Keratinocyte (primary cell): ENCODE measurements at regions not wholly inside any gene's neighbourhood (a gene's known extent, or its start where the extent isn't known, plus 50 kb on each side); places are given as distances from the start of the nearest gene placed in this dataset.

Source experiments
- DNase-seq: peaks from one replicate; pipeline ENCODE4 v3.0.0-alpha.2; 2011; ENCODE audit warnings: low read depth, missing footprints, low spot score
- FAIRE-seq: peaks from 2 replicates; lab custom pipeline; 2011; peaks lifted over from hg19 to GRCh38; lab: Jason Lieb, UNC
- H2AFZ ChIP-seq: 2 replicates; pipeline ENCODE4 v1.6.0; 2012; ENCODE audit warnings: low read length, control low read depth, inconsistent platforms; ENCODE audit not compliant: control insufficient read depth
- H3K27ac ChIP-seq: 2 replicates; pipeline ENCODE4 v1.5.1; 2011; ENCODE audit warnings: low read length; ENCODE audit not compliant: control insufficient read depth, insufficient read depth
- H3K27me3 ChIP-seq: 3 replicates; pipeline ENCODE4 v1.6.0; 2011; ENCODE audit warnings: low read length; ENCODE audit not compliant: control insufficient read depth, insufficient read depth; ENCODE audit errors: extremely low read depth
- H3K36me3 ChIP-seq, 2 experiments: 2 replicates in 1 of 2; 3 replicates in 1 of 2; pipeline ENCODE4 v1.5.1; 2011; ENCODE audit warnings: low read length in 2 of 2, mild to moderate bottlenecking in 1 of 2; ENCODE audit not compliant: control insufficient read depth in 2 of 2, insufficient read depth in 2 of 2; ENCODE audit errors: extremely low read depth in 1 of 2
- H3K4me1 ChIP-seq: 3 replicates; pipeline ENCODE4 v1.5.1; 2011; ENCODE audit warnings: low read length; ENCODE audit not compliant: control insufficient read depth, insufficient read depth; ENCODE audit errors: extremely low read depth
- H3K4me2 ChIP-seq: 3 replicates; pipeline ENCODE4 v1.6.0; 2011; ENCODE audit warnings: low read depth, low read length; ENCODE audit not compliant: control insufficient read depth, insufficient read depth; ENCODE audit errors: extremely low read depth
- H3K4me3 ChIP-seq, 3 experiments: fragments of 200-600 bp in 1 of 3; sonication (generic) in 1 of 3; 2 replicates in 2 of 3; 3 replicates in 1 of 3; pipeline ENCODE4 v1.5.1; 2011 to 2016; ENCODE audit warnings: low read length in 3 of 3, mild to moderate bottlenecking in 3 of 3, control low read depth in 2 of 3, inconsistent platforms in 1 of 3, low read depth in 1 of 3, mixed read lengths in 1 of 3, mixed run types in 1 of 3, moderate library complexity in 1 of 3; ENCODE audit not compliant: control insufficient read depth in 2 of 3, insufficient read depth in 2 of 3; ENCODE audit errors: extremely low read depth in 1 of 3
- H3K79me2 ChIP-seq: 2 replicates; pipeline ENCODE4 v1.6.0; 2012; ENCODE audit warnings: low read length; ENCODE audit not compliant: control insufficient read depth, insufficient read depth
- H3K9ac ChIP-seq: 3 replicates; pipeline ENCODE4 v1.6.0; 2011; ENCODE audit warnings: low read length; ENCODE audit not compliant: control insufficient read depth, insufficient read depth; ENCODE audit errors: extremely low read depth
- H3K9me1 ChIP-seq: 3 replicates; pipeline ENCODE4 v1.6.0; 2011; ENCODE audit warnings: low read length; ENCODE audit not compliant: control insufficient read depth, insufficient read depth; ENCODE audit errors: extremely low read depth
- H3K9me3 ChIP-seq: 2 replicates; pipeline ENCODE4 v1.5.1; 2012; ENCODE audit warnings: low read depth, low read length; ENCODE audit not compliant: control insufficient read depth
- H4K20me1 ChIP-seq: 3 replicates; pipeline ENCODE4 v1.6.0; 2011; ENCODE audit warnings: low read length; ENCODE audit not compliant: control insufficient read depth, insufficient read depth; ENCODE audit errors: extremely low read depth
- EZH2 ChIP-seq: IDR thresholded peaks from one replicate; pipeline ENCODE4 v1.6.1; 2012; ENCODE audit warnings: inconsistent platforms, mild to moderate bottlenecking, low read length, moderate library complexity
- dilution Hi-C: fragments of 300-500 bp; cut with MboI; formaldehyde crosslinking; loops from one replicate; pipeline ENCODE4 v1.7.0; 2020; ENCODE audit warnings: low sequenced_read_pairs; ENCODE audit not compliant: extremely low pct_ligation_motif_present
- TF ChIP-seq, protein P1 (sequence below), 3 experiments: IDR thresholded peaks in 1 of 3; conservative IDR thresholded peaks in 1 of 3; optimal IDR thresholded peaks in 1 of 3; 2 replicates in 2 of 3; 3 replicates in 1 of 3; pipeline versions ENCODE3 to v1.5.1; 2011; ENCODE audit warnings: low read length in 3 of 3, mild to moderate bottlenecking in 3 of 3, moderate library complexity in 2 of 3, control low read depth in 1 of 3, inconsistent platforms in 1 of 3; ENCODE audit not compliant: insufficient read depth in 2 of 3; ENCODE audit errors: extremely low read depth in 1 of 3

DNA sequence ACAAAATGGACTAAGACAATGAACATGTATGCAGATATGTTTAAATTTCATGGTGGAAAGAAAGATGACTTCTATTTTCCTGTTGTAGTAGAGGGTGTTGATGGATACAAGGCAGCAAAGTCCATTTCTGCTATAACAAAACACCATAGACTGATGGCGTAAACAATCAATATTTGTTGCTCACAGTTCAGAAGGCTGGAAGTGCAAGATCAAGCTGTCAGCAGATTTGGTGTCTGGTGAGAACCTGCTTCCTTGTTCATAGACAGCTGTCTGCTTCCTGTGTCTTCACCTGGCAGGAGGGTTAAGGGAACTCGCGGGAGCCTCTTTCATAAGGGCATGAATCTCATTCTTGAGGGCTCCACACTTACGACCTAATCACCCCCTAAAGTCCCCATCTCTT lies 83.0 kb upstream of the ELOVL5 start:
- dilution Hi-C loops = no loop called here
- no peak overlapping the region for H2AFZ ChIP-seq
- TF ChIP-seq, protein P1, sequence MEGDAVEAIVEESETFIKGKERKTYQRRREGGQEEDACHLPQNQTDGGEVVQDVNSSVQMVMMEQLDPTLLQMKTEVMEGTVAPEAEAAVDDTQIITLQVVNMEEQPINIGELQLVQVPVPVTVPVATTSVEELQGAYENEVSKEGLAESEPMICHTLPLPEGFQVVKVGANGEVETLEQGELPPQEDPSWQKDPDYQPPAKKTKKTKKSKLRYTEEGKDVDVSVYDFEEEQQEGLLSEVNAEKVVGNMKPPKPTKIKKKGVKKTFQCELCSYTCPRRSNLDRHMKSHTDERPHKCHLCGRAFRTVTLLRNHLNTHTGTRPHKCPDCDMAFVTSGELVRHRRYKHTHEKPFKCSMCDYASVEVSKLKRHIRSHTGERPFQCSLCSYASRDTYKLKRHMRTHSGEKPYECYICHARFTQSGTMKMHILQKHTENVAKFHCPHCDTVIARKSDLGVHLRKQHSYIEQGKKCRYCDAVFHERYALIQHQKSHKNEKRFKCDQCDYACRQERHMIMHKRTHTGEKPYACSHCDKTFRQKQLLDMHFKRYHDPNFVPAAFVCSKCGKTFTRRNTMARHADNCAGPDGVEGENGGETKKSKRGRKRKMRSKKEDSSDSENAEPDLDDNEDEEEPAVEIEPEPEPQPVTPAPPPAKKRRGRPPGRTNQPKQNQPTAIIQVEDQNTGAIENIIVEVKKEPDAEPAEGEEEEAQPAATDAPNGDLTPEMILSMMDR (optimal IDR thresholded peaks at IDR 0.05 in 1 of 3, IDR thresholded peaks at IDR 0.05 in 1 of 3, conservative IDR thresholded peaks at IDR 0.05 in 1 of 3; ENCODE audit: extremely low read depth in 1 of 3, insufficient read depth in 2 of 3, low read length in 3 of 3) = no peak
- TF ChIP-seq EZH2 = no peak
- no peaks in the 10 kb centered on the region for H4K20me1 ChIP-seq
- H3K4me2 ChIP-seq = no peak overlapping the region
- no peaks in the 10 kb centered on the region for H3K4me1 ChIP-seq
- no peak overlapping the region for H3K4me3 ChIP-seq
- H3K79me2 ChIP-seq = no peaks in the 10 kb centered on the region
- FAIRE-seq (no peak), DNase-seq (no peak)
- H3K36me3 ChIP-seq = no peaks in the 10 kb centered on the region
- H3K9me1 ChIP-seq = no peaks in the 10 kb centered on the region
- no peaks in the 10 kb centered on the region for H3K9me3 ChIP-seq
- no peak overlapping the region for H3K9ac ChIP-seq
- H3K27me3 ChIP-seq = no peaks in the 10 kb centered on the region
- H3K27ac ChIP-seq = no peak overlapping the region

DNA sequence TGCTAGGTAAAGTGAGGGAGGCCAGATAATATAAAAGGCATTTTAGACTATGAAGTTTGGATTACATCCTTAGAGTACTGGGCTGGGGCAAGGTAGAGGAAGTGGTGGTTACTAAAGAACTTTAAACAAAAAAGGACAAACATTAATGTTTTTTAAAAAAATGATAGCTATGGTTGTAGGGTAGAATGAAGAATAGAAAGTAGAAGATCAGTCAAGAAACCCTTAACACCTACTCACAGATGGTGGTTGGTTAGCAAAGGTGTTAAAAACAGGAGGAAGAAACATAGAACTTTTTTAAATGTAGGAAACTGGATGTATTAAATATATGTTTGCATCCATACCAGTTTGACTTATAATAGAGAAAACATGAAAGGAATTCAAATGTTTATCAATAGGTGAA lies 80.7 kb upstream of the ELOVL5 start:
- no peaks in the 10 kb centered on the region for H3K4me1 ChIP-seq
- dilution Hi-C loops = no loop called here
- no peaks in the 10 kb centered on the region for H3K9me3 ChIP-seq
- no peak for FAIRE-seq
- H3K27ac ChIP-seq = no peak overlapping the region
- no peak for TF ChIP-seq EZH2
- TF ChIP-seq, protein P1 (optimal IDR thresholded peaks at IDR 0.05 in 1 of 3, IDR thresholded peaks at IDR 0.05 in 1 of 3, conservative IDR thresholded peaks at IDR 0.05 in 1 of 3; ENCODE audit: extremely low read depth in 1 of 3, insufficient read depth in 2 of 3, low read length in 3 of 3) = no peak
- no peak overlapping the region for H3K9ac ChIP-seq
- no peaks in the 10 kb centered on the region for H3K36me3 ChIP-seq
- no peak overlapping the region for H2AFZ ChIP-seq
- no peaks in the 10 kb centered on the region for H4K20me1 ChIP-seq
- H3K27me3 ChIP-seq = no peaks in the 10 kb centered on the region
- H3K79me2 ChIP-seq = no peaks in the 10 kb centered on the region
- no peak overlapping the region for H3K4me3 ChIP-seq
- DNase-seq = no peak
- H3K9me1 ChIP-seq = no peaks in the 10 kb centered on the region
- H3K4me2 ChIP-seq = no peak overlapping the region
